ENCODE measurements at regions not wholly inside any gene's neighbourhood (a gene's known extent, or its start where the extent isn't known, plus 50 kb on each side); places are given as distances from the start of the nearest gene placed in this dataset.

GRCh38 chr2:216298719-216299495 lies 73.4 kb downstream of the MARCHF4 start:
- no peak overlapping the region for H3K4me3 ChIP-seq (ENCODE audit: low read depth, low read length)
- no peak for TF ChIP-seq CTCF (IDR thresholded peaks at IDR 0.05; ENCODE audit: borderline replicate concordance, insufficient read depth, low read depth, low read length)

- H3K4me3 ChIP-seq (ENCODE audit: low read depth, low read length), result no peak overlapping the region
- TF ChIP-seq CTCF (IDR thresholded peaks at IDR 0.05; ENCODE audit: borderline replicate concordance, insufficient read depth, low read depth, low read length), result no peak
These were observed 75.4 kb downstream of the MARCHF4 start for GRCh38 chr2:216296856-216297255.

GRCh38 chr2:216294305-216294704 lies 78.0 kb downstream of the MARCHF4 start:
- TF ChIP-seq CTCF (IDR thresholded peaks at IDR 0.05; ENCODE audit: borderline replicate concordance, insufficient read depth, low read depth, low read length), result no peak
- no peak overlapping the region for H3K4me3 ChIP-seq (ENCODE audit: low read depth, low read length)

- no peak for TF ChIP-seq CTCF (IDR thresholded peaks at IDR 0.05; ENCODE audit: borderline replicate concordance, insufficient read depth, low read depth, low read length)
- H3K4me3 ChIP-seq (ENCODE audit: low read depth, low read length), result no peak overlapping the region
These were observed 78.4 kb downstream of the MARCHF4 start for GRCh38 chr2:216293883-216294282.

- no peak for TF ChIP-seq CTCF (IDR thresholded peaks at IDR 0.05; ENCODE audit: borderline replicate concordance, insufficient read depth, low read depth, low read length)
- H3K4me3 ChIP-seq (ENCODE audit: low read depth, low read length), result no peak overlapping the region
These were observed 79.4 kb downstream of the MARCHF4 start for GRCh38 chr2:216292886-216293301.

GRCh38 chr2:216292475-216292874 lies 79.8 kb downstream of the MARCHF4 start:
- TF ChIP-seq CTCF (IDR thresholded peaks at IDR 0.05; ENCODE audit: borderline replicate concordance, insufficient read depth, low read depth, low read length), result no peak

GRCh38 chr2:216289470-216289869 lies 82.8 kb downstream of the MARCHF4 start:
- H3K4me3 ChIP-seq (ENCODE audit: low read depth, low read length), result no peak overlapping the region
- TF ChIP-seq CTCF (IDR thresholded peaks at IDR 0.05; ENCODE audit: borderline replicate concordance, insufficient read depth, low read depth, low read length), result no peak

More at GRCh38 chr2:216292475-216292874, 79.8 kb downstream of the MARCHF4 start:
- no peak overlapping the region for H3K4me3 ChIP-seq (ENCODE audit: low read depth, low read length)
